ENCODE measurements at regions not wholly inside any gene's neighbourhood (a gene's known extent, or its start where the extent isn't known, plus 50 kb on each side); places are given as distances from the start of the nearest gene placed in this dataset.

GRCh38 chr2:172248381-172248780 lies 145.7 kb upstream of the DLX2 start (continued):
- TF ChIP-seq KDM5A (IDR thresholded peaks at IDR 0.05; ENCODE audit: low read length) (no peak), CHD7 (IDR thresholded peaks at IDR 0.05; ENCODE audit: insufficient replicate concordance, low read length) (no peak), JUND (IDR thresholded peaks at IDR 0.05; ENCODE audit: low read length) (no peak)
